A549 (cell line): ENCODE measurements at regions not wholly inside any gene's neighbourhood (a gene's known extent, or its start where the extent isn't known, plus 50 kb on each side); places are given as distances from the start of the nearest gene placed in this dataset.

ENCODE experiments used
- CTCF ChIP-seq: fragments of >200 bp; sonication (Bioruptor Twin); formaldehyde crosslinking; IDR thresholded peaks from 3 replicates; pipeline ENCODE4 v1.5.1; 2016
- E2F6 ChIP-seq: IDR thresholded peaks from 2 replicates; pipeline ENCODE4 v1.6.1; 2012; ENCODE audit warnings: low read depth, borderline replicate concordance
- EP300 ChIP-seq, 2 experiments: fragments of >200 bp; sonication (Bioruptor Twin); formaldehyde crosslinking; IDR thresholded peaks; 2 replicates in 1 of 2; 3 replicates in 1 of 2; pipeline ENCODE4 v1.6.1; 2016 to 2017
- JUN ChIP-seq, 2 experiments: fragments of >200 bp; sonication (Bioruptor Twin); formaldehyde crosslinking; IDR thresholded peaks; 2 replicates in 1 of 2; 3 replicates in 1 of 2; pipeline ENCODE4 v1.6.1; 2016 to 2017
- MAX ChIP-seq: IDR thresholded peaks from 2 replicates; pipeline ENCODE4 v1.6.1; 2012
- POLR2A ChIP-seq: IDR thresholded peaks from 2 replicates; pipeline ENCODE4 v1.6.1; 2012; ENCODE audit warnings: mild to moderate bottlenecking, low read length
- RNF2 ChIP-seq: fragments of 200-600 bp; sonication (generic); IDR thresholded peaks from 2 replicates; pipeline ENCODE4 v1.6.1; 2016; ENCODE audit warnings: low read depth, mild to moderate bottlenecking, antibody characterized with exemption, moderate library complexity, borderline replicate concordance

DNA sequence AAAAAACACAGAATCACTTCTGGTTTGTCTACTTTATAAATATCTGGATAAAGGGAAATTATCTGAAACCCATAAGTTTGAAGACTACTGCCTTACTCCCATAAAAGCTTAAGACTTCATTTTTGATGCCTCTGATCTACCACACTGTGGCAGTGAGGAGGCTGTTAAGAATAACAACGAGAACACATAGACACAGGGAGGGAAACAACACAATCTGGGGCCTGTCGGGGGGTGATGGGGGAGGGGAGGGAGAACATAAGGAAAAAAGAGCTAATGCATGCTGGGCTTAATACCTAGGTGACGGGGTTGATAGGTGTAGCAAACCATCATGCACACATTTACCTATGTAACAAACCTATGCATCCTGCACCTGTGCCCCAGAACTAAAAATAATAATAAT lies 573.7 kb downstream of the GBA3 start:
- TF ChIP-seq CTCF (no peak), POLR2A (no peak), MAX (no peak), JUN (IDR thresholded peaks at IDR 0.05) (no peak), E2F6 (no peak), EP300 (IDR thresholded peaks at IDR 0.05) (no peak), RNF2 (no peak)
